HepG2 (cell line): ENCODE measurements at regions not wholly inside any gene's neighbourhood (a gene's known extent, or its start where the extent isn't known, plus 50 kb on each side); places are given as distances from the start of the nearest gene placed in this dataset.

Experiments used
- ATAC-seq: fragments of 200-7000 bp; cut with Tn5 transposase; 3 replicates; pipeline ENCODE4 v1.9.1; 2020; ENCODE audit warnings: mild to moderate bottlenecking, moderate library complexity
- BruUV-seq: library from RNA; stranded (reverse); fragments of 400-500 nt; replicated peaks from 2 replicates; lab custom pipeline; 2021; lab: Mats Ljungman, UMichigan
- CTCF ChIA-PET: fragments of 300-600 bp; formaldehyde crosslinking; extraction: SDS; loops from one replicate; lab custom pipeline; 2021; ENCODE audit warnings: low total read pairs, inconsistent platforms, low intra/inter-chr PET ratio; lab: Yijun Ruan, JAX
- POLR2A ChIA-PET: fragments of 350-600 bp; sonication (Branson Sonifier 250); formaldehyde crosslinking; loops from one replicate; lab custom pipeline; 2020; ENCODE audit warnings: antibody characterized with exemption, inconsistent platforms; lab: Yijun Ruan, JAX
- DNase-seq: peaks from one replicate; pipeline ENCODE4 v3.0.0-alpha.2; 2015; ENCODE audit warnings: low spot score
- FAIRE-seq: peaks from 3 replicates; lab custom pipeline; 2011; peaks lifted over from hg19 to GRCh38; lab: Jason Lieb, UNC
- H2AFZ ChIP-seq: one replicate; pipeline ENCODE4 v1.6.1; 2011; ENCODE audit warnings: low read length, inconsistent platforms
- H3K27ac ChIP-seq: fragments of 300-600 bp; 3 replicates; pipeline ENCODE4 v1.8.0; 2011; ENCODE audit warnings: mixed run types, mild to moderate bottlenecking, mixed read lengths, low read length, inconsistent platforms; ENCODE audit not compliant: insufficient read depth; ENCODE audit errors: extremely low read length
- H3K27me3 ChIP-seq, 2 experiments: fragments of 200-600 bp in 1 of 2; 2 replicates in 1 of 2; 3 replicates in 1 of 2; pipeline versions ENCODE4 v1.6.0 to v1.8.0; 2011; ENCODE audit warnings: low read length in 2 of 2, mild to moderate bottlenecking in 2 of 2, moderate library complexity in 2 of 2, inconsistent platforms in 1 of 2; ENCODE audit not compliant: insufficient read depth in 2 of 2, control insufficient read depth in 1 of 2
- H3K36me3 ChIP-seq, 2 experiments: fragments of 200-600 bp in 1 of 2; replicated peaks in 1 of 2; 2 replicates in 1 of 2; 3 replicates in 1 of 2; pipeline versions ENCODE4 v1.5.1 to v1.8.0; 2011; ENCODE audit warnings: low read length in 2 of 2, inconsistent platforms in 1 of 2; ENCODE audit not compliant: insufficient read depth in 2 of 2, control insufficient read depth in 1 of 2
- H3K4me1 ChIP-seq: 2 replicates; pipeline ENCODE4 v1.5.1; 2012; ENCODE audit warnings: low read length, inconsistent platforms; ENCODE audit not compliant: insufficient read depth
- H3K4me2 ChIP-seq: 2 replicates; pipeline ENCODE4 v1.6.0; 2011; ENCODE audit warnings: low read depth, low read length, inconsistent platforms
- H3K4me3 ChIP-seq, 3 experiments: fragments of 200-600 bp in 1 of 3; sonication (generic), shearing (Covaris generic) in 1 of 3; replicated peaks in 1 of 3; 2 replicates each; pipeline ENCODE4 v1.5.1; 2011 to 2016; ENCODE audit warnings: low read length in 3 of 3, inconsistent platforms in 2 of 3, low read depth in 2 of 3, mild to moderate bottlenecking in 2 of 3, control low read depth in 1 of 3, mixed read lengths in 1 of 3; ENCODE audit not compliant: insufficient read depth in 1 of 3
- H3K79me2 ChIP-seq: one replicate; pipeline ENCODE4 v1.6.1; 2011; ENCODE audit warnings: low read length, inconsistent platforms; ENCODE audit not compliant: insufficient read depth
- H3K9ac ChIP-seq: 2 replicates; pipeline ENCODE4 v1.6.0; 2011; ENCODE audit warnings: mild to moderate bottlenecking, low read depth, low read length, inconsistent platforms; ENCODE audit not compliant: insufficient read depth
- H3K9me3 ChIP-seq: 2 replicates; pipeline ENCODE4 v1.5.1; 2012; ENCODE audit warnings: mild to moderate bottlenecking, low read length
- H4K20me1 ChIP-seq: 2 replicates; pipeline ENCODE4 v1.6.0; 2011; ENCODE audit warnings: inconsistent platforms, mild to moderate bottlenecking, low read length, moderate library complexity; ENCODE audit not compliant: insufficient read depth
- ATF7 ChIP-seq, 2 experiments: fragments of 450-650 bp in 1 of 2; sonication (generic) in 1 of 2; formaldehyde crosslinking in 1 of 2; IDR thresholded peaks; 2 replicates each; pipeline versions ENCODE4 v1.4.0 to v1.6.1; 2016 to 2020; ENCODE audit warnings: antibody characterized with exemption in 1 of 2, mild to moderate bottlenecking in 1 of 2, missing genetic modification reagents in 1 of 2
- CREB1 ChIP-seq, 2 experiments: fragments of 450-650 bp in 1 of 2; IDR thresholded peaks; 2 replicates each; pipeline ENCODE4 v1.6.1; 2016 to 2017; ENCODE audit warnings: control low read depth in 1 of 2, mild to moderate bottlenecking in 1 of 2, missing compliant biosample characterization in 1 of 2, missing genetic modification characterization in 1 of 2
- FOXA3 ChIP-seq: IDR thresholded peaks from 2 replicates; pipeline ENCODE4 v1.6.1; 2016; ENCODE audit warnings: missing genetic modification reagents, missing compliant biosample characterization
- GLI4 ChIP-seq: sonication (generic); formaldehyde crosslinking; IDR thresholded peaks from 2 replicates; pipeline ENCODE4 v1.5.1; 2020; ENCODE audit warnings: missing genetic modification reagents, mild to moderate bottlenecking, moderate library complexity, borderline replicate concordance
- KDM2A ChIP-seq: sonication (generic); formaldehyde crosslinking; IDR thresholded peaks from 2 replicates; pipeline ENCODE4 v1.4.0; 2020; ENCODE audit warnings: low read depth, missing genetic modification reagents, borderline replicate concordance
- MLXIP ChIP-seq: sonication (generic); formaldehyde crosslinking; IDR thresholded peaks from 2 replicates; pipeline ENCODE4 v1.9.0; 2021; ENCODE audit warnings: missing genetic modification reagents, borderline replicate concordance
- RAD51 ChIP-seq: fragments of 450-650 bp; IDR thresholded peaks from 2 replicates; pipeline ENCODE4 v1.6.1; 2016; ENCODE audit warnings: borderline replicate concordance
- SNAPC2 ChIP-seq: sonication (generic); formaldehyde crosslinking; IDR thresholded peaks from 2 replicates; pipeline ENCODE4 v1.8.1; 2022; ENCODE audit warnings: mild to moderate bottlenecking, missing genetic modification reagents
- TMF1 ChIP-seq: sonication (generic); formaldehyde crosslinking; IDR thresholded peaks from 2 replicates; pipeline ENCODE4 v1.8.1; 2022; ENCODE audit warnings: low read depth, missing genetic modification reagents
- TP53 ChIP-seq: sonication (generic); formaldehyde crosslinking; conservative IDR thresholded peaks from 2 replicates; pipeline ENCODE4 v1.4.0; 2020; ENCODE audit warnings: missing genetic modification reagents
- ZMYM3 ChIP-seq: sonication (generic); formaldehyde crosslinking; IDR thresholded peaks from 2 replicates; pipeline ENCODE4 v1.5.1; 2020; ENCODE audit warnings: mild to moderate bottlenecking, missing genetic modification reagents
- ZNF44 ChIP-seq: sonication (generic); formaldehyde crosslinking; IDR thresholded peaks from 2 replicates; pipeline ENCODE4 v1.5.1; 2020; ENCODE audit warnings: mild to moderate bottlenecking, missing genetic modification reagents
- ZNF557 ChIP-seq: sonication (generic); formaldehyde crosslinking; IDR thresholded peaks from 2 replicates; pipeline ENCODE4 v1.4.0; 2020; ENCODE audit warnings: missing genetic modification reagents
- ZNF703 ChIP-seq: sonication (generic); formaldehyde crosslinking; IDR thresholded peaks from 2 replicates; pipeline ENCODE4 v1.5.1; 2020; ENCODE audit warnings: missing genetic modification reagents, mild to moderate bottlenecking, moderate library complexity, borderline replicate concordance
- WGBS: methylation state at CpG from one replicate; pipeline ENCODE4 v1.1.6; 2017; ENCODE audit warnings: low lambda C conversion rate; 5-methylcytosine and 5-hydroxymethylcytosine counted together
- in situ Hi-C: cut with HindIII; loops from 2 replicates; pipeline ENCODE4 v1.10.0; 2017; ENCODE audit warnings: low pct_unique_long_range_greater_than_20kb; ENCODE audit not compliant: extremely low pct_ligation_motif_present
- intact Hi-C: fragments of 100-400 bp; cut with micrococcal nuclease; formaldehyde crosslinking; loops from one replicate; pipeline ENCODE4 v1.10.0; 2022; ENCODE audit not compliant: unreplicated experiment

DNA sequence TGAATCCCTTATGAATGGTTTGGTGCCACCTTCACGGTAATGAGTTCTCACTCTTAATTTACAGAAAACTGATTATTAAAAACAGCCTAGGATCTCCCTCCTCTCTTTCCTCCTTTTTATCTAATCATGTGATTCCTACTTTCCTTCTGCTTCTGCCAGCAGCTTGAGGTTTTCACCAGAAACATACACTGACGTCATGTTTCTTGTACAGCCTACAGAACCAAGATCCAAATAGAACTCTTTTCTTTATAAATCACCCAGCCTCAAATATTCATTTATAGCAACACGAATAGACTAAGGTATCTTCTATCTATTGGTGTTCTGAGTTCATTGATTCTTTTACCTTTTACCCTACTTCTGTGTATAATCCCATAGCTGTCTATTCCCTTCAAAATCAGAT, 388.9 kb upstream of the CDH10 start:
- FAIRE-seq (no peak), DNase-seq (no peak), ATAC-seq (no peak)
- H3K4me3 ChIP-seq = no peak overlapping the region
- TF ChIP-seq ATF7 (IDR thresholded peaks at IDR 0.05) = peak; percentile 81
- TF ChIP-seq ATF7 (CRISPR knock-in tag; IDR thresholded peaks at IDR 0.05) = no peak
- TF ChIP-seq CREB1 (IDR thresholded peaks at IDR 0.05) = peak; percentile 67
- TF ChIP-seq CREB1 (CRISPR knock-in tag; IDR thresholded peaks at IDR 0.05) = no peak
- no peak for TF ChIP-seq SNAPC2 (CRISPR knock-in tag)
- no peak for TF ChIP-seq RAD51
- no peak for TF ChIP-seq GLI4 (CRISPR knock-in tag)
- no peak for TF ChIP-seq ZNF557 (CRISPR knock-in tag)
- no peak for TF ChIP-seq ZMYM3 (CRISPR knock-in tag)
- no peak for TF ChIP-seq KDM2A (CRISPR knock-in tag)
- H3K79me2 ChIP-seq = no peaks in the 10 kb centered on the region
- ChIA-PET CTCF (no interaction called here), POLR2A (no interaction called here)
- in situ Hi-C loops (no loop called here), intact Hi-C loops (no loop called here)
- no peak overlapping the region for H3K9ac ChIP-seq
- no peak overlapping the region for H3K27ac ChIP-seq
- no peaks in the 10 kb centered on the region for H4K20me1 ChIP-seq
- WGBS = 4% methylated on average over 3 of the region's 3 CpGs
- H3K27me3 ChIP-seq = no peaks in the 10 kb centered on the region
- BruUV-seq = no TSS peak
- peaks cover 62% of the 10 kb centered on the region for H3K9me3 ChIP-seq
- no peak overlapping the region for H2AFZ ChIP-seq
- H3K4me2 ChIP-seq = no peak overlapping the region
- no peaks in the 10 kb centered on the region for H3K4me1 ChIP-seq
- H3K36me3 ChIP-seq = no peaks in the 10 kb centered on the region

DNA sequence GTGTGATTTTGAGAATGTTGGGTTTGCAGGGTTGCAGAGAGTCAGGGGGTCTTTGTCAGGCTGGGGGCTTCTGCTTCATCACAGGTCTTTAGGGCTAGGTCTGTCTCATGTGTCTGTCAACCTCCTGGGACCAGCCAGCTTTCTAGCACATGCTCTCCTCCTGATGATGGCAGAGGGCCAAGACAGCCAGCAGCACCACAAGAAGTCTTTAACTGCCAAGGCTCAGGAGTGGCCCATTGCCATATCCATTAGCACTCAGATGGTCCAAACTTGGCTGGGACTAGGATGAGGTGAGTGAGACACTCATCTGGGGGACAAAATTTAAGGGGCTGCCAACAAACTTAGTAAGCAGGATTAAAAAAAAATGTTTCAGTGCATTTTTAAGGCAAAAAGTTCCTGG, 384.2 kb upstream of the CDH10 start:
- H3K79me2 ChIP-seq = no peaks in the 10 kb centered on the region
- no peak overlapping the region for H3K27ac ChIP-seq
- H3K27me3 ChIP-seq = no peaks in the 10 kb centered on the region
- no peaks in the 10 kb centered on the region for H4K20me1 ChIP-seq
- no TSS peak for BruUV-seq
- POLR2A ChIA-PET = no interaction called here
- in situ Hi-C loops (no loop called here), intact Hi-C loops (no loop called here)
- no peak overlapping the region for H3K9ac ChIP-seq
- CTCF ChIA-PET = no interaction called here
- FAIRE-seq = no peak
- H3K4me1 ChIP-seq = no peaks in the 10 kb centered on the region
- no peak overlapping the region for H2AFZ ChIP-seq
- ATAC-seq = no peak
- H3K36me3 ChIP-seq = no peaks in the 10 kb centered on the region
- no peak overlapping the region for H3K4me3 ChIP-seq
- no peak for TF ChIP-seq MLXIP (CRISPR knock-in tag)
- TF ChIP-seq TP53 (CRISPR knock-in tag) = no peak
- no peak for TF ChIP-seq ZNF703 (CRISPR knock-in tag)
- no peak for TF ChIP-seq ZNF44
- TF ChIP-seq FOXA3 = no peak
- TF ChIP-seq TMF1 (CRISPR knock-in tag) = no peak
- no peak for DNase-seq
- peaks cover 83% of the 10 kb centered on the region for H3K9me3 ChIP-seq
- no peak overlapping the region for H3K4me2 ChIP-seq
